GM23248 (cell line): ENCODE measurements at regions not wholly inside any gene's neighbourhood (a gene's known extent, or its start where the extent isn't known, plus 50 kb on each side); places are given as distances from the start of the nearest gene placed in this dataset.

Source experiments
- EZH2 ChIP-seq: fragments of 200-600 bp; sonication (generic); IDR thresholded peaks from 2 replicates; pipeline ENCODE4 v1.6.1; 2018; ENCODE audit warnings: antibody characterized with exemption, mild to moderate bottlenecking; ENCODE audit not compliant: insufficient read depth, poor library complexity, severe bottlenecking
- EZH2phosphoT487 ChIP-seq: fragments of 200-600 bp; sonication (generic); IDR thresholded peaks from 2 replicates; pipeline ENCODE4 v1.6.1; 2018; ENCODE audit warnings: antibody characterized with exemption, moderate library complexity, mild to moderate bottlenecking, low read depth; ENCODE audit not compliant: insufficient read depth

DNA sequence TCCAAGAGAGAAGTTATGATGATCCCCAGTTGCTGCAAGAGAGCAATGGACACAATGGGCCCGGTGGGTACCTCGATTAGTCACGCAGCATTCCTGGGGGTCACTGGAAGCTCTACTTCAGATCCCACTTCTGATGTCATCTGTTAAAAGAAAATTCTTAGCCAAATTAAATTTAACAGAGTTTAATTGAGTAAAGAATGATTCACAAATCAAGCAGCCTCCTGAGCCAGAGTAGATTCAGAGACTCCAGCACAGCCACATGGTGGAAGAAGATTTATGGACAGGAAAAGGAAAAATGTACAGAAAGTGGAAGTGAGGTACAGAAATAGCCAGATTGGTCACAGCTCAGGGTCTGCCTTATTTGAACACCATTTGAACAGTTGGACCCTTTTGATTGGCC lies 107.5 kb downstream of the SPTSSA start:
- TF ChIP-seq EZH2phosphoT487 = no peak
- no peak for TF ChIP-seq EZH2
